K562 (cell line): ENCODE measurements at regions not wholly inside any gene's neighbourhood (a gene's known extent, or its start where the extent isn't known, plus 50 kb on each side); places are given as distances from the start of the nearest gene placed in this dataset.

Experiments used
- ATAC-seq: fragments of 200-7000 bp; cut with Tn5 transposase; 3 replicates; pipeline ENCODE4 v1.9.1; 2020; ENCODE audit warnings: moderate library complexity
- BruUV-seq: library from RNA; stranded (reverse); fragments of 400-500 nt; replicated peaks from 2 replicates; lab custom pipeline; 2021; lab: Mats Ljungman, UMichigan
- CTCF ChIA-PET: fragments of 300-600 bp; formaldehyde crosslinking; extraction: SDS; loops from one replicate; lab custom pipeline; 2021; ENCODE audit warnings: low intra/inter-chr PET ratio; lab: Yijun Ruan, JAX
- POLR2A ChIA-PET: fragments of 300-600, 350-650 bp; sonication (Branson Sonifier 250); formaldehyde crosslinking; extraction: SDS; loops from one replicate; lab custom pipeline; 2021; ENCODE audit warnings: antibody characterized with exemption, inconsistent platforms; lab: Yijun Ruan, JAX
- DNase-seq, 4 experiments: peaks; one replicate each; pipeline versions ENCODE4 v3.0.0 to v3.0.0-alpha.2; 2011 to 2018; ENCODE audit warnings: low spot score in 3 of 4, mixed read lengths in 3 of 4; ENCODE audit errors: extremely low read depth in 1 of 4
- FAIRE-seq: peaks from 2 replicates; lab custom pipeline; 2011; peaks lifted over from hg19 to GRCh38; lab: Jason Lieb, UNC
- H2AFZ ChIP-seq: 2 replicates; pipeline ENCODE4 v1.6.0; 2011; ENCODE audit warnings: low read depth, low read length, control low read depth, inconsistent platforms
- H3K27ac ChIP-seq: fragments of 200-600 bp; 3 replicates; pipeline ENCODE4 v1.8.0; 2011; ENCODE audit warnings: low read depth, mild to moderate bottlenecking, control low read depth, inconsistent platforms, low read length, moderate library complexity, mixed read lengths; ENCODE audit errors: extremely low read depth
- H3K27me3 ChIP-seq, 2 experiments: fragments of 300-600 bp in 1 of 2; 2 replicates in 1 of 2; 3 replicates in 1 of 2; pipeline versions ENCODE4 v1.6.0 to v1.8.0; 2011; ENCODE audit warnings: inconsistent platforms in 2 of 2, low read length in 2 of 2, mild to moderate bottlenecking in 1 of 2, mixed read lengths in 1 of 2, moderate library complexity in 1 of 2; ENCODE audit not compliant: control insufficient read depth in 2 of 2, insufficient read depth in 2 of 2
- H3K36me3 ChIP-seq: fragments of 300-600 bp; 3 replicates; pipeline ENCODE4 v1.8.0; 2011; ENCODE audit warnings: mild to moderate bottlenecking, low read length, inconsistent platforms; ENCODE audit not compliant: control insufficient read depth, insufficient read depth
- H3K4me1 ChIP-seq, 2 experiments: fragments of 200-600 bp in 1 of 2; replicated peaks in 1 of 2; 2 replicates in 1 of 2; 3 replicates in 1 of 2; pipeline versions ENCODE4 v1.5.1 to v1.8.0; 2011; ENCODE audit warnings: inconsistent platforms in 2 of 2, low read length in 2 of 2, mild to moderate bottlenecking in 1 of 2, mixed read lengths in 1 of 2, moderate library complexity in 1 of 2; ENCODE audit not compliant: control insufficient read depth in 2 of 2, insufficient read depth in 2 of 2
- H3K4me2 ChIP-seq: 2 replicates; pipeline ENCODE4 v1.6.1; 2011; ENCODE audit warnings: low read length, control low read depth, inconsistent platforms, mixed read lengths; ENCODE audit not compliant: insufficient read depth
- H3K4me3 ChIP-seq: fragments of 200-600 bp; sonication (generic), shearing (Covaris generic); 2 replicates; pipeline ENCODE4 v1.5.1; 2016; ENCODE audit warnings: control low read depth, inconsistent platforms
- H3K79me2 ChIP-seq: fragments of 200-600 bp; 3 replicates; pipeline ENCODE4 v1.8.0; 2011; ENCODE audit warnings: low read length, inconsistent platforms; ENCODE audit not compliant: control insufficient read depth, insufficient read depth
- H3K9ac ChIP-seq, 2 experiments: 2 replicates each; pipeline versions ENCODE4 v1.6.0 to v1.6.1; 2011; ENCODE audit warnings: low read depth in 2 of 2, low read length in 2 of 2, control low read depth in 1 of 2, inconsistent platforms in 1 of 2, mild to moderate bottlenecking in 1 of 2, mixed read lengths in 1 of 2; ENCODE audit not compliant: insufficient read depth in 1 of 2
- H3K9me1 ChIP-seq: one replicate; pipeline ENCODE4 v1.6.0; 2011; ENCODE audit warnings: inconsistent platforms, mild to moderate bottlenecking, low read length, moderate library complexity; ENCODE audit not compliant: control insufficient read depth, insufficient read depth
- H3K9me3 ChIP-seq: replicated peaks from 2 replicates; pipeline ENCODE4 v1.5.1; 2011; ENCODE audit warnings: low read depth, low read length, inconsistent platforms; ENCODE audit not compliant: control insufficient read depth, insufficient read depth
- H4K20me1 ChIP-seq: replicated peaks from 2 replicates; pipeline ENCODE4 v1.6.1; 2011; ENCODE audit warnings: low read length, inconsistent platforms, mixed read lengths; ENCODE audit not compliant: control insufficient read depth, insufficient read depth
- ARID2 ChIP-seq: fragments of 450-650 bp; IDR thresholded peaks from 2 replicates; pipeline ENCODE4 v1.6.1; 2017; ENCODE audit warnings: antibody characterized with exemption, mild to moderate bottlenecking
- ARID4B ChIP-seq: sonication (generic); formaldehyde crosslinking; IDR thresholded peaks from 2 replicates; pipeline ENCODE4 v1.8.0; 2022; ENCODE audit warnings: mild to moderate bottlenecking, missing genetic modification reagents
- GTF2E2 ChIP-seq: fragments of 200-800 bp; sonication (Bioruptor generic); IDR thresholded peaks from 2 replicates; pipeline ENCODE4 v1.6.1; 2016; ENCODE audit warnings: missing genetic modification characterization, missing compliant biosample characterization
- SRSF7 ChIP-seq: fragments of 200-400 bp; formaldehyde crosslinking; optimal IDR thresholded peaks from 2 replicates; pipeline ENCODE3; 2017; ENCODE audit warnings: mild to moderate bottlenecking, low read depth, low read length
- ZFP36 ChIP-seq: fragments of 150-350 bp; IDR thresholded peaks from 2 replicates; pipeline ENCODE4 v1.6.1; 2018; ENCODE audit warnings: low read length, low read depth; ENCODE audit not compliant: partially characterized antibody
- ZNF24 ChIP-seq: fragments of 450-650 bp; IDR thresholded peaks from 2 replicates; pipeline ENCODE4 v1.6.1; 2016
- WGBS: fragments of 100-300 bp; shearing (Covaris generic); methylation state at CpG from one replicate; pipeline ENCODE4 v1.1.6; 2016; ENCODE audit warnings: low coverage, mixed read lengths; ENCODE audit not compliant: insufficient coverage; ENCODE audit errors: missing lambda C conversion rate; 5-methylcytosine and 5-hydroxymethylcytosine counted together
- in situ Hi-C: fragments of 300-500 bp; cut with MboI; formaldehyde crosslinking; loops from 4 replicates; pipeline ENCODE4 v1.15.0; 2018; ENCODE audit warnings: inconsistent platforms, mixed read lengths
- intact Hi-C: fragments of 100-400 bp; cut with micrococcal nuclease; formaldehyde crosslinking; loops from 2 replicates; pipeline ENCODE4 v1.14.2; 2022
- TF ChIP-seq, protein P1 (sequence below): sonication (generic); formaldehyde crosslinking; IDR thresholded peaks from 2 replicates; pipeline ENCODE4 v1.8.1; 2023; ENCODE audit warnings: mild to moderate bottlenecking, missing genetic modification reagents

- no peak for ATAC-seq
These were observed 315.3 kb downstream of the EFNB2 start for GRCh38 chr13:106220211-106220610.

More at GRCh38 chr13:106220211-106220610, 315.3 kb downstream of the EFNB2 start:
- POLR2A ChIA-PET = no interaction called here
- no peaks in the 10 kb centered on the region for H3K36me3 ChIP-seq
- CTCF ChIA-PET = no interaction called here
- no peaks in the 10 kb centered on the region for H3K9me1 ChIP-seq
- no peak overlapping the region for H3K4me3 ChIP-seq
- in situ Hi-C loops = no loop called here
- FAIRE-seq = no peak
- WGBS = 0% methylated on average over 3 of the region's 3 CpGs
- TF ChIP-seq ARID2 (no peak), ARID4B (CRISPR knock-in tag) (no peak), SRSF7 (no peak), GTF2E2 (tag) (no peak), ZNF24 (no peak), ZFP36 (no peak)
- TF ChIP-seq, protein P1, sequence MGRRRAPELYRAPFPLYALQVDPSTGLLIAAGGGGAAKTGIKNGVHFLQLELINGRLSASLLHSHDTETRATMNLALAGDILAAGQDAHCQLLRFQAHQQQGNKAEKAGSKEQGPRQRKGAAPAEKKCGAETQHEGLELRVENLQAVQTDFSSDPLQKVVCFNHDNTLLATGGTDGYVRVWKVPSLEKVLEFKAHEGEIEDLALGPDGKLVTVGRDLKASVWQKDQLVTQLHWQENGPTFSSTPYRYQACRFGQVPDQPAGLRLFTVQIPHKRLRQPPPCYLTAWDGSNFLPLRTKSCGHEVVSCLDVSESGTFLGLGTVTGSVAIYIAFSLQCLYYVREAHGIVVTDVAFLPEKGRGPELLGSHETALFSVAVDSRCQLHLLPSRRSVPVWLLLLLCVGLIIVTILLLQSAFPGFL (CRISPR knock-in tag) = no peak
- TF ChIP-seq, all 486 proteins: peak for 0
- intact Hi-C loops = no loop called here
- Histone ChIP-seq H3K4me1 (no peaks in the 10 kb centered on the region), H4K20me1 (no peaks in the 10 kb centered on the region), H3K27ac (no peak overlapping the region), H3K4me2 (no peak overlapping the region), H3K79me2 (no peaks in the 10 kb centered on the region), H3K27me3 (no peaks in the 10 kb centered on the region), H2AFZ (no peak overlapping the region), H3K9ac (no peak overlapping the region), H3K9me3 (no peaks in the 10 kb centered on the region)
- BruUV-seq = no TSS peak
- no peak for DNase-seq
